Posterior vena cava (tissue), 2 donors: ENCODE measurements at regions not wholly inside any gene's neighbourhood (a gene's known extent, or its start where the extent isn't known, plus 50 kb on each side); places are given as distances from the start of the nearest gene placed in this dataset.
"Not testable (repeated sequence)": the region's sequence is repeated elsewhere in the genome, so short reads cannot be mapped to it uniquely, and the experiment has no call there.

Source experiments
- DNase-seq: peaks from one replicate; pipeline ENCODE4 v3.0.0-alpha.2; 2020; ENCODE audit warnings: low spot score
- intact Hi-C, 2 donors: fragments of 100-400 bp; cut with DNase I; formaldehyde crosslinking; loops; one replicate each; pipeline versions ENCODE4 v1.14.1 to v1.14.2; 2022 to 2023
- donor health status: DM: yes; HTN: yes; CAD: no.
- donor health status: DM: yes; HTN: yes; CAD: no.

DNA sequence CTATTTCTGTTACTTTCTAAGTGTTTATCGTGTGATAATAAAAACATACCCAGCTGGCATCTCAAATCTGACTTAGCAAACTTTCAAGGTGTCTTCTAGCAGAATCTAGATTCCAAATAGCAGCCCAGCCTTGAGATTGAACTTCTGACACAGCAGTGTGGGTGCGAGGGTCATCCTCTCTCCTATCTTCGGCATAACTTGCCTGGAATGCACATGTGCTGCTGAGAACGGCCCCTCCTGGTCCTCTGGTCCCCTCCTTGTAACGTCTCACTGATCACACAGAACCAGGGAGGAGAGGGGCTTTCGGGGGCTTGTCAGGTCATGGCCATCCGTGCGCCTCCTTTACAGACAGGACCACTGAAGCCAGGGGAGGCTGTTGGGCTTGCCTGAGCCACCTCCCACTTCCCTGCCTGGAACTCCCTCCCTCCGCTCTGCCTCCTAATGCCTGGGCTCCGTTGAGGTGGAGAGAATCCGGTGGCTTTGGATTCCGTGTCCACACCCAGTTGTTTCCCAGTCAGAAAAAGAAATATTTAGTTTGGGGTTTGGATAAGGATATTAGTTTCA lies 344.4 kb upstream of the C2CD4B start:
- intact Hi-C loops: no loop called here
- DNase-seq: no peak

DNA sequence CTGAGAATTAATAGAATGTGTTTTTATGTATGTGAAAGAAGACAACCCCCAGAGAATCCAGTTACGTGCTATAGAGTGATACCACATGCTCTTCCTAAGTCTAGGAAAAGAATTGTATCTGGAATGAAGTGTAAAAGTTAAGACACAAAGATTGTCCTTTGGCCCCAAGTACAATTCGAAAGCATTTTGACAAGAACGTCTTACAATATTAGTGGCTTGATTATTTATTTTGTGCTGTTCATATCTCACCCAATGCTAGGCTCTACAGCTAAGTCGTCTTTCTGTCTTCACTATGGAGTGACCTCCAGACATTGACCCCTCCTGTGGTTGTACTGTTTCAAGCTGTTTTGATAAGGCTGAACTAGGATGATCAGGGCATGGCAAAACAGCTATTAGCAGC lies 345.7 kb upstream of the C2CD4B start:
- intact Hi-C loops: no loop called here
- no peak for DNase-seq

DNA sequence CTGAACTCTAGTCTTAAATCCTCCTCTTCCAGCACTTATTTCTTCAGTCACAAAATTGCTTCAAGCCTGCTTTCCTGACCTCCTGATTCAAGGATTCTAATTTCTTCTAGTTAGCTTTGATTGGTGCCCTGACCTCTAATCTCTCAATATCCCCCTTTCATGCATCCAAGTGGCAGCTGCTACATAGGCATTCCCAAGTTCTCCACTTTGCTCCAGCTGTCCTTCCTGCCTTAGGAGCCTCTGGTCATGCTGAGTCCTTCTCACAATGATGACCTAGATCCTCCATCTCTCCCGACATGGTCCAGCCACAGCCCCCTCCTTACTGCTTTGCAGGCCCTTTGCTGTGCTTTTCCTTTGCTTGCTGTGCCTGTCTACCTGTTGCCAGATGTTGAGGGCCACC lies 347.8 kb upstream of the C2CD4B start:
- no peak for DNase-seq
- intact Hi-C loops: no loop called here

DNA sequence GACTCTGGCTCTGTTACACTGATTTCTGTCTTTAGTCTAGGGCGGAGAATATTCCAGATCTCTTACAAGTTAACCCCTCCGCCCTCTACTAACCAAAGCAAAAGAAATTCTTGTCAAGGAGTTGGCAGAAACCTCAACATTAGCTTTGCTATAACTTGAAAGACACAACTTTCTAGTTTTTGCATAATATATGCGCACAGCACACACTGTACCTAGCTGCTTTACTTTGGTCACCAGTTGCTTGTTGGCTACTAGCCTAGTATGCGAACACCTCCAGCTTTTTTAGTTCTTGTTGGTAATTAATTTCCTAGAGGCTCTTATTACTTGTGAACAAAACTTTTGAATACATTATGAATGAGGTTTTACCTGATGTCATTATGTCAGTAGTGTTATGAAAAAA lies 348.8 kb upstream of the C2CD4B start:
- intact Hi-C loops: no loop called here
- no peak for DNase-seq

GRCh38 chr15:62515696-62516395 lies 350.8 kb upstream of the C2CD4B start:
- intact Hi-C loops: no loop called here
- DNase-seq: no peak

DNA sequence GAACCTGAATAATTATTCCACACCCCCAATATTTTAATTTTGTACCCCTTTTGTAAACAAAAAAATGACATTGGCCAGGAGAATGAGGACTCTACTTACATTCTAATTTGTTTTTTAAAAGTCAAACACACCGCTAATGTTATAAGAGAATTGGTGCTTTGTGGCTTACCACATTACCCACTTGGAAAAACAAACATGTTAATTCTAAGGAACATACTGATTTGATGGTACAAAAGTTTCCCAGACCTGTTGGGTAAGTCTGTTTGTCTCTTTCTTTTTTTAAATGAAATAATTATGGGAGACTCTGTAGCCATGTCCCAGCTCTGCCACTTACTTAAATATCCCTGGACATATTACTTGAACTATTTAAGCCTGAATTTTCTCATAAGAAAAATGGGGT lies 352.5 kb upstream of the C2CD4B start:
- intact Hi-C loops: no loop called here
- no peak for DNase-seq

GRCh38 chr15:62518666-62519065 lies 353.6 kb upstream of the C2CD4B start:
- DNase-seq, intact Hi-C loops: not testable (repeated sequence)

- intact Hi-C loops: no loop called here
- DNase-seq: no peak
These were observed 354.8 kb upstream of the C2CD4B start for GRCh38 chr15:62519900-62520299.

DNA sequence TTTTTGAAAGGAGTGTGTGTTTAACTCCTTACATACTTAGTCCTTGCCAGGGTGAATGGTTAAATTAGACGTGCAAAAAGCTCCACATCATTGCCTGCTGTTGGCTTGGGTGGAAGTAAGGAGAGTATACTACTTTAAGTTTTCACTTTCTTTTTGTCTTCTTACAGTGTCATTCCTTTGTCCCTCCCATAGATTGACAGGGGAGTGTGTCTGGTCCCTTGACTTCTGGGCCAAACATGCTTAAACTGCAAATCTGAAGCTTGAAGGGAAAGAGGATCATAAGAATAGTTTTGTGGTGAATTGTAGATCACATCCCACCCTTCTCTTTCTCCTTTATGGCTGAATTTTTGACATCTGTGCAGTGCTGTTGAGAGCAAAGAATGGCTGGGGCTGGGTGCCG lies 355.8 kb upstream of the C2CD4B start:
- intact Hi-C loops: no loop called here
- no peak for DNase-seq

DNA sequence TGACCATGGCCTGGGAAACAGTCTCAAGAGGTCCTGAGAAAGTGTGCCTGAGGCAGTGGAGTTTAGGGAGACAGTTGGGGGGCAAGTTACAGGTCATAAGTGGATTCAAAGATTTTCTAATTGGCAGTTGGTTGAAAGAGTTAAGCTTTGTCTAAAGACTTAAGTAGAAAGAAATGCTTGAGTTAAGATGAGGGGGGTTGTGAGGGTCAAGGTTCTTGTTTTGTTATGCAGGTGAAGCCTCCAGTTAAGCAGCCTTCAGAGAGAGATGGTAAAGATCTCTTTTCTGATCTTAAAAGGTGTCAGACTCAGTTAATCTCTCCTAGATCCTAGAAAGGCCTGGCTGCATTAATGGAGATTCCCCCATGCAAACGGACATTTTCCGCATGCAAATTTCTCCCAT lies 356.3 kb upstream of the C2CD4B start:
- intact Hi-C loops: no loop called here

GRCh38 chr15:62524848-62525247 lies 359.8 kb upstream of the C2CD4B start:
- intact Hi-C loops: no loop called here
- no peak for DNase-seq

More for the DNA sequence above, 356.3 kb upstream of the C2CD4B start:
- no peak for DNase-seq

DNA sequence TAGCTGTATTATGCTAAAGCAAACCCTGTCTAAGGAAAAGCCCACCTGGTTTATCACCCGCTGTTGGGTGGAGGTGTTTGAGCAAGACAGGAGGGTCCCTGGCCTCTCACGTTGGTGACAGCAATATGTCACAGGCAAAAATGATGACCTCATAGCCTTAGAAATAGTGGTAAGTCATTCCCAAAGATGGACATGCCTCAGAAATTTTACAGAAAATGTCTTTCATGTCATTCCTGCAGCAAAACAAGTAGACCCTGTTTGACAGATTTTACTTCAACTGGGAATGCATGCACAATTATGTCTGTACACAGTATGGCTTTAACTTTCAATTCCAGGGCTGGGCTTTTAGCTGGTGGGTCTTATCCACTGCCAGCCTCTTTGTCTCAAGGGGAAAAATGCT lies 362.3 kb upstream of the C2CD4B start:
- intact Hi-C loops: no loop called here
- no peak for DNase-seq

GRCh38 chr15:62528505-62528904 lies 363.4 kb upstream of the C2CD4B start:
- no peak for DNase-seq
- intact Hi-C loops: no loop called here

GRCh38 chr15:62532367-62532766 lies 367.3 kb upstream of the C2CD4B start:
- intact Hi-C loops: no loop called here
- no peak for DNase-seq

- DNase-seq: no peak
- intact Hi-C loops: no loop called here
These were observed 368.6 kb upstream of the C2CD4B start for GRCh38 chr15:62533687-62534086.

GRCh38 chr15:62534996-62535395 lies 369.9 kb upstream of the C2CD4B start:
- intact Hi-C loops: loop anchor here in 1 of 2 donors (1.0 kb wide), 1 partner anchor 41 kb away; no protein-coding TSS in a partner anchor
- DNase-seq: no peak

DNA sequence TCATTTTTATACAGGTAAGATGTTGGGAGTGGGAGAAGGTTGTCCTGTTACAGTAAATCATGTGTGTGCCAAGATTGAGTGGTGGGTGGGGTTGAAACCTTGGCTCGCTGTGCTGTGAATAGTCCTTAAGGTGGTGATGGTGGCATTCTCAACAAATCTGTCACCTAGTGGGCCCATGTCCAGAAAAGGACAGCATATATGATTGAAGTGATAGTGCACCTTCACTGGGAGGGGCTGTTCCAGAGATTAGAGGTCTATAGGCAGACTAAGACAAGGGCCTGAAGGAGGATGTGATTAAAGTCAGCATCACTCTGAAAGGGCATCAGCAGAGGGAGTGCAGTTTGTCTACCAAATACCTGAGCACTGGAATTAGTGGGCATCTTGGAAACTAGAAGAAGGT lies 374.2 kb upstream of the C2CD4B start:
- intact Hi-C loops: no loop called here
- DNase-seq: no peak

GRCh38 chr15:62541250-62541649 lies 376.2 kb upstream of the C2CD4B start:
- no peak for DNase-seq
- intact Hi-C loops: no loop called here

GRCh38 chr15:62541846-62542245 lies 376.8 kb upstream of the C2CD4B start:
- intact Hi-C loops: no loop called here
- DNase-seq: no peak

- no peak for DNase-seq
- intact Hi-C loops: no loop called here
These were observed 379.4 kb upstream of the C2CD4B start for GRCh38 chr15:62544446-62544845.

DNA sequence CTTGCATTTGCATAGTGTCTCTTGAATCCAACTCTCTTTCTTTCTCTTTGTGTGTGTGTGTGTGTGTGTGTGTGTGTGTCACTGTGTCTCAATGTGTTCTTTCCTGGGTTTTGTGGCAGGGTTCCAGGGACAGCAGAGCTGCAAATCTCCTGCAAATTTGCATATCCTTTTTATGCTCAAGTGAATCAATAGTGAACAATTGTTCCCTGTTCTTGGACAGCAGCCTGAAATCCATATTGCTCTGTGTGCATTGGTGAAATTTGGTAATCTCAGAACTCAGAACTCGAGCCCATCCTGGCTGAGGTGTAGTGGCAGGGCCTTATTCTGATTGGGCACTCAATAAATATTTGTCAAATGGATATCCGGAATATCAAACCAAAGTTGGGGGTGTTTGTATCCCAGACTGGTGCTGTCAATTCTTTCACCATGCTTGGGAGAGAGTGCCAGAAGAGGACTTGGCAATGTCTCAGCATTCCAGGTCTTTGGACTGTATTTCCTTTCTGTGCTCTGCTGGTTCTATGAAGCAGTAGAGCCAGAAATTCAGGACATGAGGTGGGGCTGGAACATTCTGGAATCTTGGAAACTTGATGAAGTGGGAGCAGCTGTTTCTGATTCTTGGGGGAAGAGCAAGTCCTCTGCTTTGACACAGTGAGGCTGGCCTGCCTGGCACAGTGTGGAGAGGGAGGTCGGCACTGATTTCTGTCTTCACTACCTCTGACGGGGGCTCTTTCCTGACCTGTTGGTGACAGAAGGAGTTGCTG lies 380.6 kb upstream of the C2CD4B start:
- intact Hi-C loops: no loop called here
- no peak for DNase-seq
